Prostate gland (tissue), 2 donors: ENCODE measurements at regions not wholly inside any gene's neighbourhood (a gene's known extent, or its start where the extent isn't known, plus 50 kb on each side); places are given as distances from the start of the nearest gene placed in this dataset.
A peak's percentile ranks its signal among the peaks of the same experiment; 100 is the strongest.
"Not testable (repeated sequence)": the region's sequence is repeated elsewhere in the genome, so short reads cannot be mapped to it uniquely, and the experiment has no call there.

Experiments used
- DNase-seq: peaks from one replicate; pipeline ENCODE4 v3.0.0-alpha.2; 2019; ENCODE audit warnings: low spot score
- H3K27ac ChIP-seq, 2 donors: fragments of 200-600 bp; sonication (generic); 2 replicates each; pipeline ENCODE4 v1.5.1; 2017 to 2019
- H3K27me3 ChIP-seq: fragments of 200-600 bp; sonication (generic); replicated peaks from 2 replicates; pipeline ENCODE4 v1.5.1; 2019; ENCODE audit not compliant: insufficient read depth
- H3K36me3 ChIP-seq, 2 donors: fragments of 200-600 bp; sonication (generic); 1 replicate in 1 of 2; 2 replicates in 1 of 2; pipeline versions ENCODE4 v1.5.1 to v1.8.1; 2017 to 2019
- H3K4me1 ChIP-seq: fragments of 200-600 bp; sonication (generic); replicated peaks from 2 replicates; pipeline ENCODE4 v1.5.1; 2019
- H3K4me3 ChIP-seq, 2 donors: fragments of 200-600 bp; sonication (generic); 2 replicates each; pipeline ENCODE4 v1.5.1; 2017 to 2019
- H3K9me3 ChIP-seq: fragments of 200-600 bp; sonication (generic); 2 replicates; pipeline ENCODE4 v1.5.1; 2017
- CTCF ChIP-seq, 4 experiments: fragments of 200-600 bp in 2 of 4; fragments of 450-650 bp in 2 of 4; sonication (generic) in 2 of 4; IDR thresholded peaks; 1 replicate in 3 of 4; 2 replicates in 1 of 4; pipeline ENCODE4 v1.5.1; 2016 to 2019; ENCODE audit warnings: antibody characterized with exemption in 4 of 4, mild to moderate bottlenecking in 2 of 4, moderate library complexity in 2 of 4
- POLR2A ChIP-seq: fragments of 450-650 bp; IDR thresholded peaks from one replicate; pipeline ENCODE4 v1.6.1; 2016; ENCODE audit warnings: antibody characterized with exemption, mild to moderate bottlenecking
- POLR2AphosphoS5 ChIP-seq: sonication (generic); formaldehyde crosslinking; IDR thresholded peaks from one replicate; pipeline ENCODE4 v1.6.1; 2017; ENCODE audit warnings: antibody characterized with exemption
- WGBS: methylation state at CpG from one replicate; pipeline ENCODE4 v1.1.5; 2018; 5-methylcytosine and 5-hydroxymethylcytosine counted together
- intact Hi-C: fragments of 100-400 bp; cut with DNase I; formaldehyde crosslinking; loops from one replicate; pipeline ENCODE4 v1.14.2; 2022

GRCh38 chr16:9630985-9631384 is 539.5 kb downstream of the HAPSTR1 start:
- H3K36me3 ChIP-seq = no peaks in the 10 kb centered on the region
- no peak for TF ChIP-seq POLR2AphosphoS5
- no peak for TF ChIP-seq CTCF (IDR thresholded peaks at IDR 0.05)
- no peak for TF ChIP-seq POLR2A
- 91% methylated on average over 4 of the region's 4 CpGs for WGBS
- no peak overlapping the region for H3K4me3 ChIP-seq
- no peaks in the 10 kb centered on the region for H3K4me1 ChIP-seq
- no peak overlapping the region for H3K27ac ChIP-seq
- H3K9me3 ChIP-seq = no peaks in the 10 kb centered on the region
- intact Hi-C loops = no loop called here
- no peak for DNase-seq
- H3K27me3 ChIP-seq = no peaks in the 10 kb centered on the region

GRCh38 chr16:9633844-9634243 is 542.4 kb downstream of the HAPSTR1 start:
- WGBS = 59% methylated on average over 5 of the region's 6 CpGs
- TF ChIP-seq POLR2AphosphoS5 = no peak
- no peak for TF ChIP-seq CTCF (IDR thresholded peaks at IDR 0.05)
- no peak for TF ChIP-seq POLR2A
- H3K27me3 ChIP-seq = no peaks in the 10 kb centered on the region
- intact Hi-C loops = no loop called here
- H3K36me3 ChIP-seq = no peaks in the 10 kb centered on the region
- no peak overlapping the region for H3K27ac ChIP-seq
- no peaks in the 10 kb centered on the region for H3K4me1 ChIP-seq
- H3K4me3 ChIP-seq = no peak overlapping the region
- H3K9me3 ChIP-seq = no peaks in the 10 kb centered on the region
- no peak for DNase-seq

- H3K4me1 ChIP-seq, H3K27ac ChIP-seq, H3K36me3 ChIP-seq, intact Hi-C loops, H3K27me3 ChIP-seq, H3K4me3 ChIP-seq, H3K9me3 ChIP-seq: not testable (repeated sequence)
- TF ChIP-seq POLR2AphosphoS5 = peak; percentile 62
- WGBS = 64% methylated on average over 11 of the region's 11 CpGs
- DNase-seq = peak; percentile 34
Measured at GRCh38 chr16:9635150-9635720, 543.8 kb downstream of the HAPSTR1 start.

GRCh38 chr16:9644258-9644657 is 538.0 kb downstream of the GRIN2A start:
- Histone ChIP-seq H3K4me3 (no peak overlapping the region), H3K36me3 (no peaks in the 10 kb centered on the region), H3K27ac (no peak overlapping the region), H3K27me3 (no peaks in the 10 kb centered on the region), H3K9me3 (no peaks in the 10 kb centered on the region), H3K4me1 (no peaks in the 10 kb centered on the region)
- TF ChIP-seq POLR2AphosphoS5 (no peak), POLR2A (no peak), CTCF (IDR thresholded peaks at IDR 0.05) (no peak)
- intact Hi-C loops = no loop called here
- 37% methylated on average over 3 of the region's 3 CpGs for WGBS
- no peak for DNase-seq

GRCh38 chr16:9645911-9646310 is 536.3 kb downstream of the GRIN2A start:
- intact Hi-C loops = no loop called here
- H3K36me3 ChIP-seq = no peaks in the 10 kb centered on the region
- H3K27ac ChIP-seq = no peak overlapping the region
- H3K9me3 ChIP-seq = no peaks in the 10 kb centered on the region
- no peak overlapping the region for H3K4me3 ChIP-seq
- no peak for TF ChIP-seq POLR2AphosphoS5
- TF ChIP-seq CTCF (IDR thresholded peaks at IDR 0.05) = no peak
- TF ChIP-seq POLR2A = no peak
- no peak for DNase-seq
- WGBS = 90% methylated on average over 3 of the region's 3 CpGs
- H3K27me3 ChIP-seq = no peaks in the 10 kb centered on the region
- no peaks in the 10 kb centered on the region for H3K4me1 ChIP-seq
